Dedifferentiated amniotic fluid mesenchymal stem cell (primary cell): ENCODE measurements at regions not wholly inside any gene's neighbourhood (a gene's known extent, or its start where the extent isn't known, plus 50 kb on each side); places are given as distances from the start of the nearest gene placed in this dataset.
"Not testable (repeated sequence)": the region's sequence is repeated elsewhere in the genome, so short reads cannot be mapped to it uniquely, and the experiment has no call there.

ENCODE experiments used
- DNase-seq: peaks from one replicate; pipeline ENCODE4 v3.0.0-alpha.2; 2016; ENCODE audit errors: extremely low spot score

DNA sequence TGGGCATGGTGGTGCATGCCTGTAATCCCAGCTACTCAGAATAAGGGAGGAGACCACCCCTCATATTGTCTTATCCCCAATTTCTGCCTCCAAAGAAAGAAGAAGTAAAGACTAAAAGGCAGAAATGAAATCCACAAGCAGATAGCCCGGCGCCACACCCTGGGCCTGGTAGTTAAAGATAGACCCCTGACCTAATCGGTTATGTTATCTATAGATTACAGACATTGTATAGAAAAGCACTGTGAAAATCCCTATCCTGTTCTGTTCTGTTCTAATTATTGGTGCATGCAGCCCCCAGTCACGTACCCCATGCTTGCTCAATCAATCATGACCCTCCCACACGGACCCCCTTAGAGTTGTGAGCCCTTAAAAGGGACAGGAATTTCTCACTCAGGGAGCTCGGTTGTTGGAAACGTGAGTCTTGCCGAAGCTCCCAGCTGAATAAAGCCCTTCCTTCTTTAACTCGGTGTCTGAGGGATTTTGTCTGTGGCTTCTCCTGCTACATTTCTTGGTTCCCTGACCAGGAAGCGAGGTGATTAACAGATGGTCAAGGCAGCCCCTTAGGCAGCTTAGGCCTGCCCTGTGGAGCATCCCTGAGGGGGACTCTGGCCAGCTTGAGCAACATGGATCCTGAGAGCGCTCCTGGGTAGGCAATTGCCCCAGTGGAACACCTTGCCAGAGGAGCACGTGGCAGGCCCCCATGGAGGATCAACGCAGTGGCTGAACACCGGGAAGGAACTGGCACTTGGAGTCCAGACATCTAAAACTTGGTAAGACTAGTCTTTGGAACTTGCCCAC lies 188.7 kb upstream of the NDUFV2 start:
- not testable (repeated sequence) for DNase-seq

DNA sequence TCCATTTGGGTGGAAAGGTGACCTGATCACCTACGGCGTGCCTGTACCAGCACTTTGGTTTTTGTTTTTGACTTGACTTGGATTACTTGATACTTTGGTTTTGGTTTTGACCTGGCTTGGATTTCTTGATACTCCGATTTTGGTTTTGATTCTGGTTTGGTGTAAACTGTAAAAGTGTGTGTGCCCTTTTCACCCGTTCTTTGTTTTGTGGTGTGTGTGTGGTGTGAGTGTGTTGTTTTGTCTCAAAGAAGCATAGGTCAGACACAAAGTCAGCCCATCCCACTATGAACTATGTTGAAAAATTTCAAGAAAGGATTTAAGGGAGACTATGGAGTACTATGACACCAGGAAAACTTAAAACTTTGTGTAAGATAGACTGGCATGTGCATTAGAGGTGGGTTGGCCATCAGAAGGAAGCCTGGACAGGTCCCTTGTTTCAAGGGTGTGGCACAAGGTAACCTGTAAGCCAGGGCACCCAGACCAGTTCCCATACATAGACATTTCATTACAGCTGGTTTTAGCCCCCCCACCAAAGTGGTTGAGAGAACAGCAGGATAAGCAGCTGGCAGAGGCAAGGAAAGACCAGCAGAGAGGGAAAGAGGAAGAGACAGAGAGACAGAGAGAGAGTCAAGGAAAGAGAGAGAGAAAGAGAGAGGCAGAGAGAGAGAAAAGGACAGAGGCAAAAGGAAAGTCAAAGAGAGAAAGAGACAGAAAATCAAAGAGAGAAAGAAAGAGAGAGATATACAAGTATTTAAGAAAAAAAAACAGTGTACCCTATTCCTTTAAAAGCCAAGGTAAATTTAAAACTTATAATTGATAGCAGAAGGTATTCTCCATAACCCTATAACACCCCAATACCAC lies 187.9 kb upstream of the NDUFV2 start:
- DNase-seq: not testable (repeated sequence)

DNA sequence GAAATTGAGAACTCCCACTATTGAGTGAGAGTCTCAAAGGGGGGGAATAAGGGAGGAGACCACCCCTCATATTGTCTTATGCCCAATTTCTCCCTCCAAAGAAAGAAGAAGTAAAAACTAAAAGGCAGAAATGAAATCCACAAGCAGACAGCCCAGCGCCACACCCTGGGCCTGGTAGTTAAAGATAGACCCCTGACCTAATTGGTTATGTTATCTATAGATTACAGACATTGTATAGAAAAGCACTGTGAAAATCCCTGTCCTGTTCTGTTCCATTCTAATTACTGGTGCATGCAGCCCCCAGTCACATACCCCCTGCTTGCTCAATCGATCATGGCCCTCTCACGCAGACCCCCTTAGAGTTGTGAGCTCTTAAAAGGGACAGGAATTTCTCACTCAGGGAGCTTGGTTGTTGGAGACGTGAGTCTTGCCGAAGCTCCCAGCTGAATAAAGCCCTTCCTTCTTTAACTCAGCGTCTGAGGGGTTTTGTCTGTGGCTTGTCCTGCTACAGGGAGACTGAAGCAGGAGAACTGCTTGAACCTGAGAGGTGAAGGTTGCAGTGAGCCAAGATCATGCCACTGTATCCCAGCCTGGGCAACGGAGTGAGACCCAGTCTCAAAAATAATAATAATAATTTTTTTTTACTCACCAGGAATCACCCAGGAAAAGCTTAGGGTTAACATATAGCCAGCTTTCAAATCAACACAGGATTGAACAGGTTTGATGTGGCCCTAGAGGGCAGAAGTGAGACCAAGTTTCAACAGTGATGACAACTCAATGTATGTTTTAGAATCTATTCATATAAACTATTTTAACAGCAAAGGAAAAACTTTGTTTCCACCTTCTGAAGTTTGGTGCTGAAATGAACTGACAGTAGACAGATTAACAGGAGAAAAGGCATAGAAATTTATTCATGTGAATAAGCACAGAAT lies 181.4 kb upstream of the NDUFV2 start:
- not testable (repeated sequence) for DNase-seq

DNA sequence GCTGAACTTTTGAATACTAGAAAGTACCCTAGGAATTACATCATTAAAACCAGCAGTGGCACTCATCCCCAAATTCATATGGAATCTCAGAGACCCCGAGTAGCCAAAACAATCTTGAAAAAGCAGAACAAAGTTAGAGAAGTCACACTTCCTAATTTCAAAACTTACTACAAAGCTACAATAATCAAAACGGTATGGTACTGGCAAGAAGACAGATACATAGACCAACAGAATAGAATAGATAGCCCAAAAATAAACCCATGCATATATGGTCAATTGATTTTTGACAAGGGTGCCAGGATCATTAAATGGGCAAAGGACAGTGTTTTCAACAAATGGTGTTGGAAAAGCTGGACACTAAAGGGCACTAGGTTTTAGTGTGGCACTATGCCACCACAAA lies 176.0 kb upstream of the NDUFV2 start:
- no peak for DNase-seq

DNA sequence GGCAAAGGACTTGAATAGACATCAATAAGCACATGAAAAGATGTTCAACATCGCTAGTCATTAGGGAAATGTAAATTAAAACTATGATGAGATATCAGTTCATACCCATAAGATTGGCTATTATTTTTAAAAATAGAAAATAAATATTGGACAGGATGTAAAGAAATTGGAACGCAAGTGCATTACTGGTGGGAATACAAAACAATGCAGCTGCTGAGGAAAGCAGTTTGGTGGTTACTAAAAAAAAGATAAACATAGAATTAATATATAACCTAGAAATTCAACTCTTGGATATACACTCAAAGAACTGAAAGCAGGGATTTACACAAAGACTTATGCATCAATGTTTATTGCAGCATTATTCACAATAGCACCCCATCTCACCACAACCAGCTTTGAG lies 174.5 kb upstream of the NDUFV2 start:
- DNase-seq: no peak

DNA sequence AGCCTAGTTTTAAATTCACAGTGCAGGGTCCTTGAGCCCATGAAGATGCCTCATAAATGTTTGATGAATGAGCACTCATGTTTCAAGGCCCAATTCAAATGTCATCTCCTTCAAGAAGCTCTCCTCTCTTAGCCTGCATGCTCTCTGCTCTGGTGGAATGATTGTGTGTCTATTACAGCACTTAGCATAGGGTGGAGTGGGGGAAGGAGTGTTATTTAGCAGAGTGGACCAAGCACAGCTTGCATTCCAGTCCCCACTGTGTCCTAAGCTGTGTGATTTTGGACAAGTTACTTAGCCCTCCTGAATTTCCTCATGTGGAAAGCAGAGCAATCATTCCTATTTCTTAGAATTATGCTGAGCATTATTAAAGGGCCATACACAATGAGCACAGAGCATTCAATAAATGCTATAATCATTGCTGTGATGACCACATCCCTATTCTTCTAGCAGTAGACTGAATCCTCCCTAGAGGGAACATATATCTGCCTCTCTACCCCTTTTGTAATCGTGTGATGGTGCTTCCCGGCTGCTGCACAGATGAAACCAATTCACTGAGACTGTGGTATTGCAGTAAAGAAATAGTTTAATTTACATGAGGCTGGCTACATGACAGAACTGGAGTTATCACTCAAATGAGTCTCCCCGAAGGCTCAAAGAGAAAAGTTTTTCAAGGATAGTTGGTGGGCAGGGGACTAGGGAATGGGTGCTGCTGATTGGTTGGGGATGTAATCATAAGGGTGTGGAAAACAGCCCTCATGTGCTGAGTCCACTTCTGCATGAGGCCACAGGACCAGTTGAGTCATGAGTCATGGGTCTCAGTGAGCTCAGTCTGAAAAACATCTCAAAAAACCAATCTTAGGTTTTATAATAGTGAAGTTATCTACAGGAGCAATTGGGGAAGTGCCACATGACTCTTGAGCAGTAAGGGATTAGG lies 173.4 kb upstream of the NDUFV2 start:
- DNase-seq: no peak

GRCh38 chr18:8930990-8931616 lies 171.4 kb upstream of the NDUFV2 start:
- no peak for DNase-seq

DNA sequence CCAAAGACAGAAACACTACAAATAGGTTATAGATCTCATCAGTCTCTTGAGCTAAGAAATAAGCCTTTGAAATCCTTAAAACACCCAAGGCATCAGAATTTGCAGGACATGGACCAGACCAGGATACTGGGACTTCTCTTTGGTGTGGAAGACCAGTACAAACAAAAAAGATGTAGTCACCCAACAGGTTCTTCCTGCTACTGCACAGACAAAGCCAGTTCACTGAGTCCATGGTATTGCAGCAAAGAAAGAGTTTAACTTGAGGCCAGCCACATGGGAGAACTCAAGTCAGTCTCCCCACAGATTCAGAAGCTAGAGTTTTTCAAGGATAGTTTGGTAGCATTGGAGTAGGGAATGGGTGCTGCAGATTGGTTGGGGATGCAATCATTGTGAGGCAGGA lies 169.6 kb upstream of the NDUFV2 start:
- no peak for DNase-seq

DNA sequence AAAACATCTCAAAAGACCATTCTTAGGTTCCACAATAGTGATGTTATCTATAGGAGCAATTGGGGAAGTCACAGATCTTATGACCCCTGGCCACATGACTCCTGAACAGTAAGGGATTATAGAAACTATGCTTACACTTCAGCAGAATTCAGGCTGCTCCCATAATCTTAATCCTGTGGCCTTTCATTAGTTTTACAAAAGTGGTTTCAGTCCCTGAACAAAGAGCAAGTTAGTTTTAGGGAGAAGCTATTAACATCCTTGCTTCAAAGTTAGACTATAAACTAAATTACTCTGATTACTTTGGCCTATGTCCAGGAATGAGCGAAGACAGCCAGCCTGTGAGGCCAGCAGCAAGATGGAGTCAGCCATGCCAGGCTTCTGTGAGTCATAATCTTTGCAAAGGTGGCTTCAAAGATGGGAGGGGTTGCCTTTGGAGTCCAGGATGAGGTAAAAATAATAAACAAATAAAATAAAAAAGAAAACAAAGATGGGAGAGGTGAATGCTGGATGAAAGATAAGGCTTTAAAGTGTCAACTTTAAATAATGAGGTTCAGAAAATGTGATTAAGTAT lies 168.7 kb upstream of the NDUFV2 start:
- DNase-seq: no peak

GRCh38 chr18:8935346-8935745 lies 167.2 kb upstream of the NDUFV2 start:
- not testable (repeated sequence) for DNase-seq

DNA sequence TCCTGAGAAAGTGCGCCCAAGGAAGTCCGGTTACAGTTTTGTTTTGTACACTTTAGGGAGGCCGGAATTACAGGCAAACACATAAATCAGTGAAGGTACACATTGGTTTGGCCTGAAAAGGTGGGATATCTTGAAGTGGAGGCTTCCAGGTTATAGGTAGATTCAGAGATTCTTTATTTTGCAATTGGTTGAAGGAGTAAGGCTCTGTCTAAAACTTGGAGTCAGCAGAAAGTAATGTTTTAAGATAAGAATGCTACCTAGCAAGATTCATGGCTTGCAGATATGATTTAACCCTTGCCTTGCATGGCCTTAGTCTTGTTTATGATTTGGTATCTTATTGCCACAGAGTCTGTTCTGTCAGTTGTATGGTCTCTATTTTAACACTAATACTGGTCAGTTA lies 165.9 kb upstream of the NDUFV2 start:
- DNase-seq: no peak

DNA sequence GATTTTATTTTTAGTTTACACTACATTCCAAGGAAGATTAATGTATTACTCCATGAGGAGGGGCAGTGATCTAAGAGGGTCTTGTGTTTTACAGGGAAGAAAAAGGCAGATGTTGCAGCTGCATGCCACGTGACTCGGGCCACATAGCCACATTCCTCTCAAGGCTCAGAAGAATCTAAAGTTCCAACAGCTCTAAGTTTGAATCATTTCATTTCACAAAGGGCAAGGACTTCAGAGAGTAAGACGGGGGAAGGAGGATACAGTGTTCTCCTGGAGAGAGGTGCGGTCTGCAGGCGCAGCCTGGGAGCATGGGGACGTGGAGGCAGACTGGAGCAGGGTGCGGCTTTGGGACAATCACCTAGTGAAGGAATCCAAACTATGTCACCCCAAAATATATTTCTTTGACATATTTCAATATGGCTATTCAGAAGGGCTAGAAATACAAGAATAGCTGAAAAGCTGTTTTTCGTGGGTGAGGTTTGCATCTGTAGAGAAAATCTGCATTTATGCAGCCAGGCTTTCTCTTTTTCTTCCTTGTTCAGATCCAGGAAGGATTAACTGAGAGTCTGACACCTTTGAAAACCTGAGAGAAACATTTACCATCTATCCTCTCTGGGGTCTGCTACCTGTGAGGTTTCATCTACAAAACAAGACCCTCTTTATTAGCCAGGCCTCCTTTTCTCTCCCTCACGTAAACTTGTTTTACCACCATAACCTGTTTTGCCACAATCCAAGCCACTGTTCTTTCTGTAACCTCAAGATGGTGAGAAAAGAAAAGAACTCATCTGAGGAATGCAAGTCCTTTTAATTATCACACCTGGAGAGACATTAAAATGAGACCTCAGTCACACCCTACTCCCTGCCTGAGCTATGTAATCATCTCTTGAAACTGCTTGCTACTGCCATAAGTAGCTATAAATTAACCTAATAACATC lies 165.1 kb upstream of the NDUFV2 start:
- DNase-seq: no peak

- DNase-seq: no peak
Observed at GRCh38 chr18:8938817-8939216, 163.7 kb upstream of the NDUFV2 start.

DNA sequence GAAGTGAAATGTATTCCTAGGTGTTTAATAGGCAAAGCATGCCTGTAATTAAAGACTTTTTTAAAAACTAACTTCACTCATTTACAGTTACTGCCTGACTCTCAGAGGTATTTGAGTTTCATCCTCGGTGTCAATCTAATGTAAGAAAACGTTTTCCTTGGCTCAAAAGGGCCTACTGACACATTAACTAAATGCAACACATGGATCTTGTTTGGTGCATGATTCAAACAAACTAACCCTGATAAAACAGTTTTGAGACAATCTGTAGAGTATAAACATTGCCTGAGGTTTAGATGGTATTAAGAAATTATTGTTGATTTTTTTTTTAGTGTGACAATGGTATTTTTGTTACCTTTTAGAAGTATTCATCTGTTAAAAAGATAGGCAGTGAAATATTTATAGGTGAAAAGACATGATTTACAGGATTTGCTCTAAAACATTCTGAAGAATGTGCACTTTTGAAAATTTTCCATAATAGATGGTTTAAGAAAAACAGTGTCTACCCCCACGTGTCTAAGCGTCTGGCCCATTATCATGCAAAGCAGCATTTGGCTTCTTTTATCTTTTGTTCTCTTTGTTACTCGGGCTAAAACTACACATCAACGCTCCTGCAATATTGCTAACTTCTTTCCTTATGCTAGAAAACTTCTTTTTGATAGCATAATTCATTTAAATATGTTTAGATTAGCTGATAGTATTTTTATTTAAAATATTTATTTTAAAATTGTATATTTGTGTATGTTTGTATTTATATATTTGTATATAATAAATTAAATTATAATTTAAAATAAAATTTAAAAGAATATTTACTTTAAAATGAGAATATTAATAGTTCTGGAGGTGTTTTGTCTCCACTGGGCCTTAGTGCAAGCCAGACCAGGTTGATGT lies 160.2 kb upstream of the NDUFV2 start:
- DNase-seq: no peak

DNA sequence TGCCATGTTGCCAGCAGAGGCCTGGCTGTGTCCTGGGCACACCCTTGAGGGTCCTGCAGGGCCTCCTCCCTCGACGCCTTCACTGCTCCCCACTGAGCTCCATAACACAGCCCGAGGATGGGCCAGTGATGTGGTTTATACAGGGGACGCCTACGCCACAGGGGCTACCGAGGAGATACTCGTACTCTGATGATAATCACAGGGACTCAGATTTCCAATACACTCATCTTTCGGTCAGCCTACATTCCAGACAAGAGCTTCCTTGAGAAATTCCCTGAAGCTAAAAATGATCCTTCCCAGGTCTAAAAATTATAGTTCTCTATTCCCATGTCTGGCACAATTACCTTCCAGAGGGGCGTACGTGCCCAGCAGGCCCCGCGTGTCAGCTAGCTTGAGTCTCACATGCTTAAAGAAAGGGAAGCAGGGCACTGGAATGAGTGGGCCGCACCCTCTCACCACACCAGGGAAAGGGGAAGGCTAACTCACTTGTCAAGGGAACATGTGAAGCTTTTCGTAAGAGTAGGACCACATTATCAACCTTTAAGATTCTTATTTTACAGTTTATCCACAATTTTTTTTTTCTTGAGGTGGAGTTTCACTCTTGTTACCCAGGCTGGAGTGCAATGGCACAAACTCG lies 159.5 kb upstream of the NDUFV2 start:
- DNase-seq: no peak

DNA sequence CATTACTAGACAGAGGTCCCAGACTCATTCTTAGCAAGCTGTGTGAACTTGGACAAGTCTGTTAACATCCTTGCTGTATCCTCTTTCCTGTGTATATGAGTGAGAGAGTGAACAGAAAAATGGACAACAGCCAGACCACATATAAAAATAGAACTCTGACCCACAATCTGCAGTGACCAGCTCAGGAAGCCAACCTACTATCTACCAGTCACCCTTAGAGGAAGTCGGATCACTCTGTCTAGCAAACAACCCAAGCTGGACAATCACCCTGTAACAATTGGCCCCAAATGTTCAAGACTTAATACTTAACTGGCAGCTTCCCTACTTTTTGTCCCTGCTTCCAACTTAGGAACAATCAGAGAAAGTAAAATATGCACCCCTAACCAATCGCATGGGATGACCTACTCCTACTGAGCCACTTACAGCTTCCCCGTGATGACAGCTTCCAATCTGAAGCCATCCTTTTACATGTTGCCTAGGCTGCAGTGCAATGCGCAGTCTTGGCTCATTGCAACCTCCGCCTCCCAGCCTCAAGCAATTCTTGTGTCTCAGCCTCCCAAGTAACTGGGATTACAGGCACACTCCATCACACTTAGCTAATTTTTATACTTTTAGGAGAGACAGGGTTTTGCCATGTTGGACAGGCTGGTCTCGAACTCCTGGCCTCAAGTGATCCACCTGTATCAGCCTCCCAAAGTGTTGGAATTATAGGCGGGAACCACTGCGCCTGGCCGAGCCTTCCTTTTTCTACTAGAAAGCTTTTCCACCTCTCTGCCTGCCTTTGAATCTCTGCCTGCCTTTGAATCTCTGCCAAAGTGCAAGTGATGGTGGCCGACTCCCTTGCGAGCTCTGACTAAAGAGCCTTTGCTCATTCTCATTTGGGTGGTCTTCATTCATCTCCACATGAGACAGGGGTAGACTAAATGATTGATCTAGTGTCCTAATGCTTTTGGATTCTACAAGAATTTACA lies 158.3 kb upstream of the NDUFV2 start:
- DNase-seq: no peak
